A673 (cell line): ENCODE measurements at regions not wholly inside any gene's neighbourhood (a gene's known extent, or its start where the extent isn't known, plus 50 kb on each side); places are given as distances from the start of the nearest gene placed in this dataset.

Experiments
- BruUV-seq: library from RNA; stranded (reverse); fragments of 400-500 nt; replicated peaks from 2 replicates; lab custom pipeline; 2021; lab: Mats Ljungman, UMichigan
- CTCF ChIA-PET: fragments of 300-600 bp; sonication (Branson Sonifier 250); formaldehyde crosslinking; loops from one replicate; lab custom pipeline; 2022; ENCODE audit warnings: antibody characterized with exemption; lab: Charles Lee
- POLR2A ChIA-PET: fragments of 300-600 bp; sonication (Branson Sonifier 250); formaldehyde crosslinking; loops from one replicate; lab custom pipeline; 2022; ENCODE audit warnings: antibody characterized with exemption; ENCODE audit not compliant: low non-redundant PET; lab: Charles Lee
- DNase-seq: peaks from one replicate; pipeline ENCODE4 v3.0.0-alpha.2; 2015; ENCODE audit warnings: low spot score
- H3K27ac ChIP-seq: fragments of 200-600 bp; sonication (generic); 2 replicates; pipeline ENCODE4 v1.5.1; 2016; ENCODE audit warnings: mixed run types, low read depth, mild to moderate bottlenecking, mixed read lengths, antibody characterized with exemption, low read length; ENCODE audit not compliant: poor library complexity, severe bottlenecking
- H3K27me3 ChIP-seq: fragments of 200-600 bp; sonication (generic); replicated peaks from 2 replicates; pipeline ENCODE4 v1.6.1; 2017; ENCODE audit warnings: mixed run types, low read depth, mild to moderate bottlenecking, mixed read lengths, antibody characterized with exemption, low read length; ENCODE audit not compliant: insufficient read depth, poor library complexity
- H3K36me3 ChIP-seq: fragments of 200-600 bp; sonication (generic); 2 replicates; pipeline ENCODE4 v1.6.1; 2016; ENCODE audit warnings: mixed run types, mild to moderate bottlenecking, mixed read lengths, antibody characterized with exemption, low read length; ENCODE audit not compliant: insufficient read depth, poor library complexity, severe bottlenecking
- H3K4me1 ChIP-seq: fragments of 200-600 bp; sonication (generic); 2 replicates; pipeline ENCODE4 v1.6.1; 2017; ENCODE audit warnings: mixed run types, mild to moderate bottlenecking, mixed read lengths, antibody characterized with exemption, low read length; ENCODE audit not compliant: insufficient read depth, poor library complexity, severe bottlenecking
- H3K4me3 ChIP-seq: fragments of 200-600 bp; sonication (generic); 2 replicates; pipeline ENCODE4 v1.5.1; 2016; ENCODE audit warnings: low read depth, mixed run types, mild to moderate bottlenecking, mixed read lengths, low read length; ENCODE audit not compliant: poor library complexity, severe bottlenecking
- H3K9me3 ChIP-seq: fragments of 200-600 bp; sonication (generic); 2 replicates; pipeline ENCODE4 v1.6.1; 2016; ENCODE audit warnings: mixed run types, low read depth, mild to moderate bottlenecking, mixed read lengths, antibody characterized with exemption, low read length; ENCODE audit not compliant: poor library complexity, severe bottlenecking
- CTCF ChIP-seq: fragments of 300-800, 200-600 bp; sonication (generic); conservative IDR thresholded peaks from 2 replicates; pipeline ENCODE4 v1.5.1; 2017; ENCODE audit warnings: low read depth, mild to moderate bottlenecking, antibody characterized with exemption, low read length, moderate library complexity, mixed read lengths
- EZH2 ChIP-seq: fragments of 200-600 bp; sonication (generic); IDR thresholded peaks from 2 replicates; pipeline ENCODE4 v1.6.1; 2017; ENCODE audit warnings: borderline replicate concordance, low read depth, mild to moderate bottlenecking, mixed read lengths, antibody characterized with exemption, low read length; ENCODE audit not compliant: poor library complexity, severe bottlenecking
- intact Hi-C: fragments of 100-400 bp; cut with micrococcal nuclease; formaldehyde crosslinking; loops from one replicate; pipeline ENCODE4 v1.10.0; 2022; ENCODE audit not compliant: unreplicated experiment

GRCh38 chr13:47144782-47145181 lies 247.9 kb upstream of the HTR2A start:
- Histone ChIP-seq H3K27ac (no peak overlapping the region), H3K9me3 (no peaks in the 10 kb centered on the region), H3K36me3 (no peaks in the 10 kb centered on the region), H3K4me3 (no peak overlapping the region), H3K4me1 (no peaks in the 10 kb centered on the region), H3K27me3 (peaks cover 9% of the 10 kb centered on the region)
- no peak for DNase-seq
- no TSS peak for BruUV-seq
- TF ChIP-seq CTCF (no peak), EZH2 (no peak)
- ChIA-PET POLR2A (no interaction called here), CTCF (no interaction called here)
- intact Hi-C loops = no loop called here

GRCh38 chr13:47142105-47142504 lies 245.3 kb upstream of the HTR2A start:
- no TSS peak for BruUV-seq
- no peak for DNase-seq
- POLR2A ChIA-PET = no interaction called here
- Histone ChIP-seq H3K4me3 (no peak overlapping the region), H3K27me3 (peaks cover 7% of the 10 kb centered on the region), H3K9me3 (no peaks in the 10 kb centered on the region), H3K36me3 (no peaks in the 10 kb centered on the region), H3K4me1 (no peaks in the 10 kb centered on the region), H3K27ac (no peak overlapping the region)
- TF ChIP-seq CTCF = no peak
- no peak for TF ChIP-seq EZH2
- intact Hi-C loops = no loop called here
- CTCF ChIA-PET = no interaction called here

GRCh38 chr13:47139519-47139918 lies 242.7 kb upstream of the HTR2A start:
- CTCF ChIA-PET = no interaction called here
- BruUV-seq = no TSS peak
- peaks cover 7% of the 10 kb centered on the region for H3K27me3 ChIP-seq

More at GRCh38 chr13:47139519-47139918, 242.7 kb upstream of the HTR2A start:
- H3K4me3 ChIP-seq = no peak overlapping the region
- no peak for DNase-seq
- H3K9me3 ChIP-seq = no peaks in the 10 kb centered on the region
- intact Hi-C loops = no loop called here
- H3K4me1 ChIP-seq = no peaks in the 10 kb centered on the region
- H3K27ac ChIP-seq = no peak overlapping the region
- POLR2A ChIA-PET = no interaction called here
- TF ChIP-seq CTCF = no peak
- TF ChIP-seq EZH2 = no peak
- no peaks in the 10 kb centered on the region for H3K36me3 ChIP-seq
